ENCODE measurements at regions not wholly inside any gene's neighbourhood (a gene's known extent, or its start where the extent isn't known, plus 50 kb on each side); places are given as distances from the start of the nearest gene placed in this dataset.

GRCh38 chr5:81802625-81803024, 51.7 kb upstream of the SSBP2 start:
- Histone ChIP-seq H3F3A (replicated peaks; ENCODE audit: low read depth) (no peaks in the 10 kb centered on the region), H3K27ac (ENCODE audit: low read depth) (no peak overlapping the region), H3K79me2 (replicated peaks; ENCODE audit: insufficient read depth) (no peaks in the 10 kb centered on the region), H4K20me1 (replicated peaks; ENCODE audit: insufficient read depth) (no peaks in the 10 kb centered on the region), H3K4me1 (ENCODE audit: insufficient read depth) (no peaks in the 10 kb centered on the region), H3K4me3 (no peak overlapping the region), H2AFZ (no peak overlapping the region), H3K9me2 (ENCODE audit: insufficient read depth) (peaks cover 4% of the 10 kb centered on the region; the same call in 1 of the 2 replicates), H3K4me2 (no peak overlapping the region), H3K27me3 (ENCODE audit: insufficient read depth) (no peaks in the 10 kb centered on the region), H3K36me3 (ENCODE audit: insufficient read depth) (no peaks in the 10 kb centered on the region)
- Mint-ChIP-seq H3K9me3 (peaks cover 7% of the 10 kb centered on the region; the same call in 2 of the 3 replicates), H3K27ac (no peak overlapping the region), H3K4me1 (peaks cover 11% of the 10 kb centered on the region), H3K36me3 (ENCODE audit: low read depth) (no peaks in the 10 kb centered on the region; the same call in 1 of the 3 replicates), H3K27me3 (ENCODE audit: insufficient read depth, low read depth, poor library complexity) (peaks cover 4% of the 10 kb centered on the region), H3K4me3 (no peak overlapping the region)
- ATAC-seq (no peak), DNase-seq (ENCODE audit: low spot score) (no peak)
- TF ChIP-seq, protein P1, sequence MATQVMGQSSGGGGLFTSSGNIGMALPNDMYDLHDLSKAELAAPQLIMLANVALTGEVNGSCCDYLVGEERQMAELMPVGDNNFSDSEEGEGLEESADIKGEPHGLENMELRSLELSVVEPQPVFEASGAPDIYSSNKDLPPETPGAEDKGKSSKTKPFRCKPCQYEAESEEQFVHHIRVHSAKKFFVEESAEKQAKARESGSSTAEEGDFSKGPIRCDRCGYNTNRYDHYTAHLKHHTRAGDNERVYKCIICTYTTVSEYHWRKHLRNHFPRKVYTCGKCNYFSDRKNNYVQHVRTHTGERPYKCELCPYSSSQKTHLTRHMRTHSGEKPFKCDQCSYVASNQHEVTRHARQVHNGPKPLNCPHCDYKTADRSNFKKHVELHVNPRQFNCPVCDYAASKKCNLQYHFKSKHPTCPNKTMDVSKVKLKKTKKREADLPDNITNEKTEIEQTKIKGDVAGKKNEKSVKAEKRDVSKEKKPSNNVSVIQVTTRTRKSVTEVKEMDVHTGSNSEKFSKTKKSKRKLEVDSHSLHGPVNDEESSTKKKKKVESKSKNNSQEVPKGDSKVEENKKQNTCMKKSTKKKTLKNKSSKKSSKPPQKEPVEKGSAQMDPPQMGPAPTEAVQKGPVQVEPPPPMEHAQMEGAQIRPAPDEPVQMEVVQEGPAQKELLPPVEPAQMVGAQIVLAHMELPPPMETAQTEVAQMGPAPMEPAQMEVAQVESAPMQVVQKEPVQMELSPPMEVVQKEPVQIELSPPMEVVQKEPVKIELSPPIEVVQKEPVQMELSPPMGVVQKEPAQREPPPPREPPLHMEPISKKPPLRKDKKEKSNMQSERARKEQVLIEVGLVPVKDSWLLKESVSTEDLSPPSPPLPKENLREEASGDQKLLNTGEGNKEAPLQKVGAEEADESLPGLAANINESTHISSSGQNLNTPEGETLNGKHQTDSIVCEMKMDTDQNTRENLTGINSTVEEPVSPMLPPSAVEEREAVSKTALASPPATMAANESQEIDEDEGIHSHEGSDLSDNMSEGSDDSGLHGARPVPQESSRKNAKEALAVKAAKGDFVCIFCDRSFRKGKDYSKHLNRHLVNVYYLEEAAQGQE (IDR thresholded peaks at IDR 0.05; ENCODE audit: unreplicated experiment) = no peak
- TF ChIP-seq POLR2AphosphoS5 (IDR thresholded peaks at IDR 0.05; ENCODE audit: low read depth) (no peak), NANOG (IDR thresholded peaks at IDR 0.05; ENCODE audit: borderline replicate concordance) (no peak), STAT1 (IDR thresholded peaks at IDR 0.05; ENCODE audit: unreplicated experiment) (no peak), CREB1 (CRISPR knock-in tag; IDR thresholded peaks at IDR 0.05; ENCODE audit: low read depth) (no peak), ZNF331 (CRISPR knock-in tag; IDR thresholded peaks at IDR 0.05; ENCODE audit: low read depth) (no peak), JUNB (IDR thresholded peaks at IDR 0.05; ENCODE audit: unreplicated experiment) (no peak), EZH2phosphoT487 (IDR thresholded peaks at IDR 0.05; ENCODE audit: unreplicated experiment) (no peak), ZNF114 (CRISPR knock-in tag; IDR thresholded peaks at IDR 0.05) (no peak)
- TF ChIP-seq, protein P2, sequence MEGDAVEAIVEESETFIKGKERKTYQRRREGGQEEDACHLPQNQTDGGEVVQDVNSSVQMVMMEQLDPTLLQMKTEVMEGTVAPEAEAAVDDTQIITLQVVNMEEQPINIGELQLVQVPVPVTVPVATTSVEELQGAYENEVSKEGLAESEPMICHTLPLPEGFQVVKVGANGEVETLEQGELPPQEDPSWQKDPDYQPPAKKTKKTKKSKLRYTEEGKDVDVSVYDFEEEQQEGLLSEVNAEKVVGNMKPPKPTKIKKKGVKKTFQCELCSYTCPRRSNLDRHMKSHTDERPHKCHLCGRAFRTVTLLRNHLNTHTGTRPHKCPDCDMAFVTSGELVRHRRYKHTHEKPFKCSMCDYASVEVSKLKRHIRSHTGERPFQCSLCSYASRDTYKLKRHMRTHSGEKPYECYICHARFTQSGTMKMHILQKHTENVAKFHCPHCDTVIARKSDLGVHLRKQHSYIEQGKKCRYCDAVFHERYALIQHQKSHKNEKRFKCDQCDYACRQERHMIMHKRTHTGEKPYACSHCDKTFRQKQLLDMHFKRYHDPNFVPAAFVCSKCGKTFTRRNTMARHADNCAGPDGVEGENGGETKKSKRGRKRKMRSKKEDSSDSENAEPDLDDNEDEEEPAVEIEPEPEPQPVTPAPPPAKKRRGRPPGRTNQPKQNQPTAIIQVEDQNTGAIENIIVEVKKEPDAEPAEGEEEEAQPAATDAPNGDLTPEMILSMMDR (conservative IDR thresholded peaks at IDR 0.05; ENCODE audit: low read depth in 2 of 2) = no peak
- TF ChIP-seq, protein P3, sequence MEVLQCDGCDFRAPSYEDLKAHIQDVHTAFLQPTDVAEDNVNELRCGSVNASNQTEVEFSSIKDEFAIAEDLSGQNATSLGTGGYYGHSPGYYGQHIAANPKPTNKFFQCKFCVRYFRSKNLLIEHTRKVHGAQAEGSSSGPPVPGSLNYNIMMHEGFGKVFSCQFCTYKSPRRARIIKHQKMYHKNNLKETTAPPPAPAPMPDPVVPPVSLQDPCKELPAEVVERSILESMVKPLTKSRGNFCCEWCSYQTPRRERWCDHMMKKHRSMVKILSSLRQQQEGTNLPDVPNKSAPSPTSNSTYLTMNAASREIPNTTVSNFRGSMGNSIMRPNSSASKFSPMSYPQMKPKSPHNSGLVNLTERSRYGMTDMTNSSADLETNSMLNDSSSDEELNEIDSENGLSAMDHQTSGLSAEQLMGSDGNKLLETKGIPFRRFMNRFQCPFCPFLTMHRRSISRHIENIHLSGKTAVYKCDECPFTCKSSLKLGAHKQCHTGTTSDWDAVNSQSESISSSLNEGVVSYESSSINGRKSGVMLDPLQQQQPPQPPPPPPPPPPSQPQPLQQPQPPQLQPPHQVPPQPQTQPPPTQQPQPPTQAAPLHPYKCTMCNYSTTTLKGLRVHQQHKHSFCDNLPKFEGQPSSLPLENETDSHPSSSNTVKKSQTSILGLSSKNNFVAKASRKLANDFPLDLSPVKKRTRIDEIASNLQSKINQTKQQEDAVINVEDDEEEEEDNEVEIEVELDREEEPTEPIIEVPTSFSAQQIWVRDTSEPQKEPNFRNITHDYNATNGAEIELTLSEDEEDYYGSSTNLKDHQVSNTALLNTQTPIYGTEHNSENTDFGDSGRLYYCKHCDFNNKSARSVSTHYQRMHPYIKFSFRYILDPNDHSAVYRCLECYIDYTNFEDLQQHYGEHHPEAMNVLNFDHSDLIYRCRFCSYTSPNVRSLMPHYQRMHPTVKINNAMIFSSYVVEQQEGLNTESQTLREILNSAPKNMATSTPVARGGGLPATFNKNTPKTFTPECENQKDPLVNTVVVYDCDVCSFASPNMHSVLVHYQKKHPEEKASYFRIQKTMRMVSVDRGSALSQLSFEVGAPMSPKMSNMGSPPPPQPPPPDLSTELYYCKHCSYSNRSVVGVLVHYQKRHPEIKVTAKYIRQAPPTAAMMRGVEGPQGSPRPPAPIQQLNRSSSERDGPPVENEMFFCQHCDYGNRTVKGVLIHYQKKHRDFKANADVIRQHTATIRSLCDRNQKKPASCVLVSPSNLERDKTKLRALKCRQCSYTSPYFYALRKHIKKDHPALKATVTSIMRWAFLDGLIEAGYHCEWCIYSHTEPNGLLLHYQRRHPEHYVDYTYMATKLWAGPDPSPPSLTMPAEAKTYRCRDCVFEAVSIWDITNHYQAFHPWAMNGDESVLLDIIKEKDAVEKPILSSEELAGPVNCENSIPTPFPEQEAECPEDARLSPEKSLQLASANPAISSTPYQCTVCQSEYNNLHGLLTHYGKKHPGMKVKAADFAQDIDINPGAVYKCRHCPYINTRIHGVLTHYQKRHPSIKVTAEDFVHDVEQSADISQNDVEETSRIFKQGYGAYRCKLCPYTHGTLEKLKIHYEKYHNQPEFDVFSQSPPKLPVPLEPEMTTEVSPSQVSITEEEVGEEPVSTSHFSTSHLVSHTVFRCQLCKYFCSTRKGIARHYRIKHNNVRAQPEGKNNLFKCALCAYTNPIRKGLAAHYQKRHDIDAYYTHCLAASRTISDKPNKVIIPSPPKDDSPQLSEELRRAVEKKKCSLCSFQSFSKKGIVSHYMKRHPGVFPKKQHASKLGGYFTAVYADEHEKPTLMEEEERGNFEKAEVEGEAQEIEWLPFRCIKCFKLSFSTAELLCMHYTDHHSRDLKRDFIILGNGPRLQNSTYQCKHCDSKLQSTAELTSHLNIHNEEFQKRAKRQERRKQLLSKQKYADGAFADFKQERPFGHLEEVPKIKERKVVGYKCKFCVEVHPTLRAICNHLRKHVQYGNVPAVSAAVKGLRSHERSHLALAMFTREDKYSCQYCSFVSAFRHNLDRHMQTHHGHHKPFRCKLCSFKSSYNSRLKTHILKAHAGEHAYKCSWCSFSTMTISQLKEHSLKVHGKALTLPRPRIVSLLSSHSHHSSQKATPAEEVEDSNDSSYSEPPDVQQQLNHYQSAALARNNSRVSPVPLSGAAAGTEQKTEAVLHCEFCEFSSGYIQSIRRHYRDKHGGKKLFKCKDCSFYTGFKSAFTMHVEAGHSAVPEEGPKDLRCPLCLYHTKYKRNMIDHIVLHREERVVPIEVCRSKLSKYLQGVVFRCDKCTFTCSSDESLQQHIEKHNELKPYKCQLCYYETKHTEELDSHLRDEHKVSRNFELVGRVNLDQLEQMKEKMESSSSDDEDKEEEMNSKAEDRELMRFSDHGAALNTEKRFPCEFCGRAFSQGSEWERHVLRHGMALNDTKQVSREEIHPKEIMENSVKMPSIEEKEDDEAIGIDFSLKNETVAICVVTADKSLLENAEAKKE (CRISPR knock-in tag; IDR thresholded peaks at IDR 0.05) = no peak
- TF ChIP-seq, protein P4, sequence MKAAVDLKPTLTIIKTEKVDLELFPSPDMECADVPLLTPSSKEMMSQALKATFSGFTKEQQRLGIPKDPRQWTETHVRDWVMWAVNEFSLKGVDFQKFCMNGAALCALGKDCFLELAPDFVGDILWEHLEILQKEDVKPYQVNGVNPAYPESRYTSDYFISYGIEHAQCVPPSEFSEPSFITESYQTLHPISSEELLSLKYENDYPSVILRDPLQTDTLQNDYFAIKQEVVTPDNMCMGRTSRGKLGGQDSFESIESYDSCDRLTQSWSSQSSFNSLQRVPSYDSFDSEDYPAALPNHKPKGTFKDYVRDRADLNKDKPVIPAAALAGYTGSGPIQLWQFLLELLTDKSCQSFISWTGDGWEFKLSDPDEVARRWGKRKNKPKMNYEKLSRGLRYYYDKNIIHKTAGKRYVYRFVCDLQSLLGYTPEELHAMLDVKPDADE (IDR thresholded peaks at IDR 0.05) = no peak

Data from GM23338 (cell line).